Neuronal stem cell (in vitro differentiated cells): ENCODE measurements at regions not wholly inside any gene's neighbourhood (a gene's known extent, or its start where the extent isn't known, plus 50 kb on each side); places are given as distances from the start of the nearest gene placed in this dataset.

Source experiments
- DNase-seq: peaks from one replicate; pipeline ENCODE4 v3.0.0-alpha.2; 2013; ENCODE audit warnings: low spot score
- H2AFZ ChIP-seq: one replicate; pipeline ENCODE4 v1.6.1; 2013; ENCODE audit warnings: mild to moderate bottlenecking, low read length, inconsistent platforms
- H2AK5ac ChIP-seq: 2 replicates; pipeline ENCODE4 v1.6.1; 2013; ENCODE audit warnings: low read depth, mild to moderate bottlenecking, inconsistent platforms, low read length, moderate library complexity, mixed read lengths
- H2BK120ac ChIP-seq: 2 replicates; pipeline ENCODE4 v1.6.1; 2013; ENCODE audit warnings: low read depth, mild to moderate bottlenecking, inconsistent platforms, low read length, moderate library complexity, mixed read lengths
- H2BK12ac ChIP-seq: one replicate; pipeline ENCODE4 v1.6.1; 2013; ENCODE audit warnings: low read length, inconsistent platforms
- H2BK15ac ChIP-seq: 2 replicates; pipeline ENCODE4 v1.6.1; 2013; ENCODE audit warnings: mild to moderate bottlenecking, low read length, inconsistent platforms, mixed read lengths
- H2BK5ac ChIP-seq: one replicate; pipeline ENCODE4 v1.6.1; 2013; ENCODE audit warnings: inconsistent platforms, mild to moderate bottlenecking, low read length, moderate library complexity
- H3K14ac ChIP-seq: one replicate; pipeline ENCODE4 v1.6.1; 2013; ENCODE audit warnings: low read length, inconsistent platforms
- H3K18ac ChIP-seq: 2 replicates; pipeline ENCODE4 v1.6.1; 2013; ENCODE audit warnings: low read length, inconsistent platforms
- H3K23ac ChIP-seq: 2 replicates; pipeline ENCODE4 v1.6.1; 2013; ENCODE audit warnings: low read depth, mild to moderate bottlenecking, mixed read lengths, low read length, inconsistent platforms; ENCODE audit not compliant: poor library complexity
- H3K27ac ChIP-seq: replicated peaks from 3 replicates; pipeline ENCODE4 v1.5.1; 2013; ENCODE audit warnings: low read length, inconsistent platforms
- H3K27me3 ChIP-seq, 3 experiments: 2 replicates each; pipeline ENCODE4 v1.6.1; 2013; ENCODE audit warnings: low read length in 3 of 3, mild to moderate bottlenecking in 2 of 3, inconsistent platforms in 1 of 3, low read depth in 1 of 3, mixed read lengths in 1 of 3, moderate library complexity in 1 of 3; ENCODE audit not compliant: control insufficient read depth in 3 of 3, insufficient read depth in 3 of 3
- H3K36me3 ChIP-seq, 2 donors: replicated peaks in 1 of 2; 2 replicates each; pipeline ENCODE4 v1.6.1; 2013; ENCODE audit warnings: low read length in 2 of 2; ENCODE audit not compliant: control insufficient read depth in 2 of 2, insufficient read depth in 2 of 2
- H3K4ac ChIP-seq: 2 replicates; pipeline ENCODE4 v1.6.1; 2013; ENCODE audit warnings: inconsistent platforms, mild to moderate bottlenecking, low read length, moderate library complexity
- H3K4me1 ChIP-seq, 2 donors: 1 replicate in 1 of 2; 2 replicates in 1 of 2; pipeline ENCODE4 v1.6.1; 2013; ENCODE audit warnings: low read length in 2 of 2, low read depth in 1 of 2; ENCODE audit not compliant: control insufficient read depth in 2 of 2, insufficient read depth in 1 of 2
- H3K4me2 ChIP-seq: one replicate; pipeline ENCODE4 v1.6.1; 2013; ENCODE audit warnings: mild to moderate bottlenecking, low read length, inconsistent platforms; ENCODE audit not compliant: insufficient read depth, poor library complexity, severe bottlenecking
- H3K4me3 ChIP-seq, 2 donors: 2 replicates each; pipeline ENCODE4 v1.5.1; 2013; ENCODE audit warnings: low read length in 2 of 2, mild to moderate bottlenecking in 2 of 2, inconsistent platforms in 1 of 2, moderate library complexity in 1 of 2
- H3K79me1 ChIP-seq: one replicate; pipeline ENCODE4 v1.6.1; 2013; ENCODE audit warnings: low read depth, mild to moderate bottlenecking, inconsistent platforms, low read length, moderate library complexity
- H3K9ac ChIP-seq: one replicate; pipeline ENCODE4 v1.6.1; 2013; ENCODE audit warnings: mild to moderate bottlenecking, low read depth, low read length, inconsistent platforms; ENCODE audit not compliant: poor library complexity
- H3K9me3 ChIP-seq, 2 donors: replicated peaks in 1 of 2; 2 replicates each; pipeline versions ENCODE3 to v1.6.1; 2013; ENCODE audit warnings: low read length in 2 of 2, mild to moderate bottlenecking in 2 of 2, inconsistent platforms in 1 of 2, low read depth in 1 of 2, mixed read lengths in 1 of 2, moderate library complexity in 1 of 2; ENCODE audit not compliant: control insufficient read depth in 2 of 2, insufficient read depth in 1 of 2
- H4K8ac ChIP-seq: one replicate; pipeline ENCODE4 v1.6.1; 2013; ENCODE audit warnings: low read depth, mild to moderate bottlenecking, inconsistent platforms, low read length, moderate library complexity
- H4K91ac ChIP-seq: one replicate; pipeline ENCODE4 v1.6.1; 2013; ENCODE audit warnings: low read length, low read depth, mild to moderate bottlenecking, inconsistent platforms; ENCODE audit not compliant: poor library complexity
- WGBS, 2 donors: extraction: QIAGEN DNeasy Blood & Tissue Kit; methylation state at CpG; one replicate each; pipeline ENCODE4 v1.1.7; 2013; ENCODE audit warnings: missing lambda C conversion rate in 2 of 2, mixed read lengths in 1 of 2; ENCODE audit not compliant: insufficient read length in 2 of 2, insufficient replicate concordance in 1 of 2; ENCODE audit errors: extremely low coverage in 2 of 2; 5-methylcytosine and 5-hydroxymethylcytosine counted together

DNA sequence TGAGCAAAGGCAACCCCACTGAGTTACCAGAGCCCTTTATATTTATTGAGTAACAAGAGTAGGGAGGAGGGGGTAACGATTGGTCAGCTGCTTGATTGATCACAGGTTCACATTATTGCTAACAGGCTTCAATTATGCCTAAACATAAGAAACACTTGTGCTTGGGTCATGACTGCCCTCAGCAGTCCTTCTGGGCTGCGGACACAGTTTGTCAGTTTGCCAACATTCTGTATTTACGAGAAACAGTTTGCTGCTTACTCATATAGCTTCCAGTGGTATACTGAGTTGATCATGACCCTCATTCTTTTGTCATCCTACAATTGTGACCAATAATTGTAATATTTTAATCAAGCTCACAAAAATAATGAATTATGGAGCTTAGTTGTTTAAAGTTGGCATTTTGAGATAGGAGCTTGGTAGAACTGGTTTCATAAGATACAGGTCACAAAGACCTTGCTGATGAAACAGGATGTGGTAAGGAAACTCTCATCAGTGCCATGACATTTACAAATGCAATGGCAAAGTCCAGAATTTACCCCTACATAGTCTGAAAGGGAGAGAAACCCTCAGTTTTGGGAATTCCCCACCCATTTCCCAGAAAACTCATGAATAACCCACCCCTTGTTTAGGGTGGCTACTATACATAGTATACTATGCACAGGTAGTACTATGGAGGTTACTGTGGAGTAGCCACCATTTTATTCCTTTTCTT, 1421.0 kb upstream of the FLRT2 start:
- no peak overlapping the region for H3K4ac ChIP-seq
- no peak overlapping the region for H2AK5ac ChIP-seq
- H2BK12ac ChIP-seq, result no peak overlapping the region
- H3K14ac ChIP-seq, result no peak overlapping the region
- H4K91ac ChIP-seq, result no peak overlapping the region
- no CpG with 5 or more reads among the region's 3 CpGs for WGBS, 2 donors
- no peak overlapping the region for H2BK5ac ChIP-seq
- H2BK120ac ChIP-seq, result no peak overlapping the region
- H3K18ac ChIP-seq, result no peak overlapping the region
- H3K4me2 ChIP-seq, result no peak overlapping the region
- no peak overlapping the region for H2BK15ac ChIP-seq
- DNase-seq, result no peak
- H2AFZ ChIP-seq, result no peak overlapping the region
- H3K79me1 ChIP-seq, result no peaks in the 10 kb centered on the region
- H3K23ac ChIP-seq, result no peak overlapping the region
- H3K9ac ChIP-seq, result no peak overlapping the region
- H3K4me1 ChIP-seq, result no peaks in the 10 kb centered on the region
- no peaks in the 10 kb centered on the region for H3K36me3 ChIP-seq
- no peaks in the 10 kb centered on the region for H3K27me3 ChIP-seq
- no peak overlapping the region for H3K27ac ChIP-seq
- peaks cover 0 to under 1% of the 10 kb centered on the region in 2 donors for H3K9me3 ChIP-seq
- no peak overlapping the region for H3K4me3 ChIP-seq
- H4K8ac ChIP-seq, result no peak overlapping the region

- no peak overlapping the region for H3K4me3 ChIP-seq
- WGBS, 2 donors, result no CpG with 5 or more reads among the region's 4 CpGs
- H3K9me3 ChIP-seq, result no peaks in the 10 kb centered on the region
- no peak overlapping the region for H2BK15ac ChIP-seq
- H3K27ac ChIP-seq, result no peak overlapping the region
- DNase-seq, result no peak
- no peak overlapping the region for H3K4ac ChIP-seq
- H3K23ac ChIP-seq, result no peak overlapping the region
- H3K4me2 ChIP-seq, result no peak overlapping the region
- no peaks in the 10 kb centered on the region for H3K27me3 ChIP-seq
- H2BK12ac ChIP-seq, result no peak overlapping the region
- H3K36me3 ChIP-seq, result no peaks in the 10 kb centered on the region
- H3K18ac ChIP-seq, result no peak overlapping the region
- no peak overlapping the region for H3K14ac ChIP-seq
- H2AK5ac ChIP-seq, result no peak overlapping the region
- H2BK120ac ChIP-seq, result no peak overlapping the region
- H4K91ac ChIP-seq, result no peak overlapping the region
- H2AFZ ChIP-seq, result no peak overlapping the region
- H3K9ac ChIP-seq, result no peak overlapping the region
- H3K4me1 ChIP-seq, result no peaks in the 10 kb centered on the region
- no peak overlapping the region for H2BK5ac ChIP-seq
- H4K8ac ChIP-seq, result no peak overlapping the region
- H3K79me1 ChIP-seq, result no peaks in the 10 kb centered on the region
Observed at GRCh38 chr14:84112589-84112988, 1417.4 kb upstream of the FLRT2 start.

DNA sequence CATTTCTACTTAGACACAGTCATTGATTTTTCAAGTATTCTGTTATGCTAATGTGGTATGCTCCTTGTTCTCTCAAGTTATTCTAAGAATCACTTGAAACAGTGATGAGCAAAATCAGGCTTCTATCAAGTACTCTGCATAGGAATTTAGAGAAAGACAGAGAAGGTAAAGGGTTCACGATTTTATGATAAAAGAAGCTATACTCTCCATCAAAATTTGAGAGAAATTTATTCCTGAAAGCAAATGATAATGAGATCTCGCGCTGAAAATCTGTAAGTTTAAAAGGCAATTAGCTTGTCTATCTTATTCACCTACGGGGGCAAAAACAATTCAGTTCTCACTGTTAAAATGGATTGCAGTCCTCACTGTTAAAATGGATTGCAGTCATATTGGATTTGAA, 1404.3 kb upstream of the FLRT2 start:
- no peak overlapping the region for H3K18ac ChIP-seq
- no peak overlapping the region for H2AFZ ChIP-seq
- no peak overlapping the region for H3K4ac ChIP-seq
- peaks cover 3 to 8% of the 10 kb centered on the region in 2 donors for H3K4me1 ChIP-seq
- H3K14ac ChIP-seq, result no peak overlapping the region
- H2AK5ac ChIP-seq, result no peak overlapping the region
- no peak overlapping the region for H3K9ac ChIP-seq
- H2BK12ac ChIP-seq, result no peak overlapping the region
- no peak for DNase-seq
- H3K4me2 ChIP-seq, result no peak overlapping the region
- no peak overlapping the region for H3K27ac ChIP-seq
- no peak overlapping the region for H2BK15ac ChIP-seq
- H3K23ac ChIP-seq, result no peak overlapping the region
- H4K91ac ChIP-seq, result no peak overlapping the region
- no peaks in the 10 kb centered on the region for H3K36me3 ChIP-seq
- H2BK5ac ChIP-seq, result no peak overlapping the region
- no peaks in the 10 kb centered on the region for H3K79me1 ChIP-seq
- no peak overlapping the region for H4K8ac ChIP-seq
- H3K4me3 ChIP-seq, result no peak overlapping the region
- H3K27me3 ChIP-seq, result no peaks in the 10 kb centered on the region
- H3K9me3 ChIP-seq, result no peaks in the 10 kb centered on the region
- no CpG with 5 or more reads among the region's 4 CpGs for WGBS, 2 donors
- no peak overlapping the region for H2BK120ac ChIP-seq

DNA sequence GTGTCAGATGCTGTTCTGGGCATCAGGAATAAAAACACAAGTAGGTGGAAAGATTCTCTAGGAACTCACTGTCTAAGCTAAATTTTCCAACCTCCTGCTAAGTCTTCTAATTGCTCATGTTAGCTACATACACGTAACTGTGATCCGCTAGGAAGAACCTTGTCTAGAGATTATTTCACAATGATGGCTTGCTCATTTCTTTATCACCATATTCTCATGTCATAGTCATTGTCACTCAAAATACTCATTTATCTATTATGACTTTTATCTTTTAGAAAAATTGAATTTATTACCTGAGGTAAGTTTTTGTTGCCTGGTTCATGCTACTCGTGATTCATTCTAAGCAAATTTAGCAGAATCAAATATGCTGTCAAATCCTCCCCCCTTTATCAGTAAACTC, 1402.4 kb upstream of the FLRT2 start:
- Histone ChIP-seq H3K4me2 (no peak overlapping the region), H4K91ac (no peak overlapping the region), H3K4ac (no peak overlapping the region), H3K23ac (no peak overlapping the region), H3K27ac (no peak overlapping the region), H3K18ac (no peak overlapping the region), H3K9ac (no peak overlapping the region), H3K4me1 (peaks cover 3 to 8% of the 10 kb centered on the region in 2 donors), H3K14ac (no peak overlapping the region), H2BK120ac (no peak overlapping the region), H3K9me3 (no peaks in the 10 kb centered on the region), H3K36me3 (no peaks in the 10 kb centered on the region), H2BK5ac (no peak overlapping the region), H3K4me3 (no peak overlapping the region), H2BK12ac (no peak overlapping the region), H3K79me1 (no peaks in the 10 kb centered on the region), H2AFZ (no peak overlapping the region), H3K27me3 (no peaks in the 10 kb centered on the region), H2BK15ac (no peak overlapping the region), H2AK5ac (no peak overlapping the region), H4K8ac (no peak overlapping the region)
- DNase-seq, result no peak
- no CpG with 5 or more reads among the region's 3 CpGs for WGBS, 2 donors
